ENCODE measurements at regions not wholly inside any gene's neighbourhood (a gene's known extent, or its start where the extent isn't known, plus 50 kb on each side); places are given as distances from the start of the nearest gene placed in this dataset.

- peak; percentile 89 for TF ChIP-seq REST (IDR thresholded peaks at IDR 0.05)
Observed at GRCh38 chr17:56699186-56699894, 105.8 kb downstream of the NOG start (continued).

- 90% methylated on average over 7 of the region's 7 CpGs for WGBS (ENCODE audit: missing lambda C conversion rate)
- POLR2A ChIA-PET = no interaction called here
- peak overlapping the region in 1 of 2 experiments; percentile 22; a peak in 3 of 6 replicates for H3K27ac ChIP-seq
Observed at GRCh38 chr17:56700919-56701420, 107.5 kb downstream of the NOG start.

More at GRCh38 chr17:56700919-56701420, 107.5 kb downstream of the NOG start:
- CTCF ChIA-PET = interaction anchor here (0.7 to 13.2 kb wide), 4 partner anchors 10 to 109 kb away, joined by 3 to 183 read pairs (median 6); no protein-coding TSS in a partner anchor
- H3K4me3 ChIP-seq = no peak overlapping the region
- H3K4me1 ChIP-seq = peaks cover 21% of the 10 kb centered on the region
- DNase-seq (ENCODE audit: low read depth in 1 of 2, low spot score in 1 of 2) (no peak), ATAC-seq (no peak), FAIRE-seq (no peak)
- TF ChIP-seq MAFK (IDR thresholded peaks at IDR 0.05; ENCODE audit: partially characterized antibody) = no peak
- TF ChIP-seq HMGXB4 (CRISPR knock-in tag; IDR thresholded peaks at IDR 0.05; ENCODE audit: borderline replicate concordance) = no peak
- no peak for TF ChIP-seq CTCF (IDR thresholded peaks at IDR 0.05)
- no peak for TF ChIP-seq USF2 (IDR thresholded peaks at IDR 0.05)
- TF ChIP-seq MAX (IDR thresholded peaks at IDR 0.05) = no peak
- TF ChIP-seq FOSB (CRISPR knock-in tag; IDR thresholded peaks at IDR 0.05) = no peak
- TF ChIP-seq RNF2 (IDR thresholded peaks at IDR 0.05; ENCODE audit: borderline replicate concordance, low read depth) = no peak
- TF ChIP-seq SREBF2 (IDR thresholded peaks at IDR 0.05) = no peak
- no peak for TF ChIP-seq JUNB (IDR thresholded peaks at IDR 0.05)
- TF ChIP-seq BHLHE40 (IDR thresholded peaks at IDR 0.05; ENCODE audit: low read depth, low read length) = no peak
- no peak for TF ChIP-seq EHF (CRISPR knock-in tag; IDR thresholded peaks at IDR 0.05)
- TF ChIP-seq RARB (CRISPR knock-in tag; IDR thresholded peaks at IDR 0.05) = no peak
- no peak for TF ChIP-seq RFX5 (IDR thresholded peaks at IDR 0.05)
- TF ChIP-seq PHF8 (IDR thresholded peaks at IDR 0.05; ENCODE audit: borderline replicate concordance, low read depth) = no peak
- TF ChIP-seq ELK1 (IDR thresholded peaks at IDR 0.05; ENCODE audit: low read depth, low read length) = no peak
- no peak for TF ChIP-seq MYC (IDR thresholded peaks at IDR 0.05; ENCODE audit: borderline replicate concordance, low read length)
- no peak for TF ChIP-seq NR3C1 (IDR thresholded peaks at IDR 0.05)
- TF ChIP-seq EHMT2 (IDR thresholded peaks at IDR 0.05; ENCODE audit: low read depth) = no peak
- TF ChIP-seq SMC3 (IDR thresholded peaks at IDR 0.05) = no peak
- no peaks in the 10 kb centered on the region for H3K9me3 ChIP-seq
- H3K4me2 ChIP-seq = no peak overlapping the region
